K562 (cell line): ENCODE measurements at regions not wholly inside any gene's neighbourhood (a gene's known extent, or its start where the extent isn't known, plus 50 kb on each side); places are given as distances from the start of the nearest gene placed in this dataset.

Experiments used
- ATAC-seq: fragments of 200-7000 bp; cut with Tn5 transposase; 3 replicates; pipeline ENCODE4 v1.9.1; 2020; ENCODE audit warnings: moderate library complexity
- BruUV-seq: library from RNA; stranded (reverse); fragments of 400-500 nt; replicated peaks from 2 replicates; lab custom pipeline; 2021; lab: Mats Ljungman, UMichigan
- CTCF ChIA-PET: fragments of 300-600 bp; formaldehyde crosslinking; extraction: SDS; loops from one replicate; lab custom pipeline; 2021; ENCODE audit warnings: low intra/inter-chr PET ratio; lab: Yijun Ruan, JAX
- POLR2A ChIA-PET: fragments of 300-600, 350-650 bp; sonication (Branson Sonifier 250); formaldehyde crosslinking; extraction: SDS; loops from one replicate; lab custom pipeline; 2021; ENCODE audit warnings: antibody characterized with exemption, inconsistent platforms; lab: Yijun Ruan, JAX
- DNase-seq, 4 experiments: peaks; one replicate each; pipeline versions ENCODE4 v3.0.0 to v3.0.0-alpha.2; 2011 to 2018; ENCODE audit warnings: low spot score in 3 of 4, mixed read lengths in 3 of 4; ENCODE audit errors: extremely low read depth in 1 of 4
- FAIRE-seq: peaks from 2 replicates; lab custom pipeline; 2011; peaks lifted over from hg19 to GRCh38; lab: Jason Lieb, UNC
- H2AFZ ChIP-seq: 2 replicates; pipeline ENCODE4 v1.6.0; 2011; ENCODE audit warnings: low read depth, low read length, control low read depth, inconsistent platforms
- H3K27ac ChIP-seq: fragments of 200-600 bp; 3 replicates; pipeline ENCODE4 v1.8.0; 2011; ENCODE audit warnings: low read depth, mild to moderate bottlenecking, control low read depth, inconsistent platforms, low read length, moderate library complexity, mixed read lengths; ENCODE audit errors: extremely low read depth
- H3K27me3 ChIP-seq, 2 experiments: fragments of 300-600 bp in 1 of 2; 2 replicates in 1 of 2; 3 replicates in 1 of 2; pipeline versions ENCODE4 v1.6.0 to v1.8.0; 2011; ENCODE audit warnings: inconsistent platforms in 2 of 2, low read length in 2 of 2, mild to moderate bottlenecking in 1 of 2, mixed read lengths in 1 of 2, moderate library complexity in 1 of 2; ENCODE audit not compliant: control insufficient read depth in 2 of 2, insufficient read depth in 2 of 2
- H3K36me3 ChIP-seq: fragments of 300-600 bp; 3 replicates; pipeline ENCODE4 v1.8.0; 2011; ENCODE audit warnings: mild to moderate bottlenecking, low read length, inconsistent platforms; ENCODE audit not compliant: control insufficient read depth, insufficient read depth
- H3K4me1 ChIP-seq, 2 experiments: fragments of 200-600 bp in 1 of 2; replicated peaks in 1 of 2; 2 replicates in 1 of 2; 3 replicates in 1 of 2; pipeline versions ENCODE4 v1.5.1 to v1.8.0; 2011; ENCODE audit warnings: inconsistent platforms in 2 of 2, low read length in 2 of 2, mild to moderate bottlenecking in 1 of 2, mixed read lengths in 1 of 2, moderate library complexity in 1 of 2; ENCODE audit not compliant: control insufficient read depth in 2 of 2, insufficient read depth in 2 of 2
- H3K4me2 ChIP-seq: 2 replicates; pipeline ENCODE4 v1.6.1; 2011; ENCODE audit warnings: low read length, control low read depth, inconsistent platforms, mixed read lengths; ENCODE audit not compliant: insufficient read depth
- H3K4me3 ChIP-seq: fragments of 200-600 bp; sonication (generic), shearing (Covaris generic); 2 replicates; pipeline ENCODE4 v1.5.1; 2016; ENCODE audit warnings: control low read depth, inconsistent platforms
- H3K79me2 ChIP-seq: fragments of 200-600 bp; 3 replicates; pipeline ENCODE4 v1.8.0; 2011; ENCODE audit warnings: low read length, inconsistent platforms; ENCODE audit not compliant: control insufficient read depth, insufficient read depth
- H3K9ac ChIP-seq, 2 experiments: 2 replicates each; pipeline versions ENCODE4 v1.6.0 to v1.6.1; 2011; ENCODE audit warnings: low read depth in 2 of 2, low read length in 2 of 2, control low read depth in 1 of 2, inconsistent platforms in 1 of 2, mild to moderate bottlenecking in 1 of 2, mixed read lengths in 1 of 2; ENCODE audit not compliant: insufficient read depth in 1 of 2
- H3K9me1 ChIP-seq: one replicate; pipeline ENCODE4 v1.6.0; 2011; ENCODE audit warnings: inconsistent platforms, mild to moderate bottlenecking, low read length, moderate library complexity; ENCODE audit not compliant: control insufficient read depth, insufficient read depth
- H3K9me3 ChIP-seq: replicated peaks from 2 replicates; pipeline ENCODE4 v1.5.1; 2011; ENCODE audit warnings: low read depth, low read length, inconsistent platforms; ENCODE audit not compliant: control insufficient read depth, insufficient read depth
- H4K20me1 ChIP-seq: replicated peaks from 2 replicates; pipeline ENCODE4 v1.6.1; 2011; ENCODE audit warnings: low read length, inconsistent platforms, mixed read lengths; ENCODE audit not compliant: control insufficient read depth, insufficient read depth
- CCAR2 ChIP-seq: fragments of 200-400 bp; formaldehyde crosslinking; IDR thresholded peaks from 2 replicates; pipeline ENCODE4 v1.6.1; 2017; ENCODE audit warnings: mild to moderate bottlenecking, low read depth, low read length
- GABPA ChIP-seq: fragments of 200-800 bp; sonication (Bioruptor generic); conservative IDR thresholded peaks from 2 replicates; pipeline ENCODE4 v1.6.1; 2016; ENCODE audit warnings: low read depth, missing genetic modification characterization, missing compliant biosample characterization
- HDAC3 ChIP-seq: fragments of 450-650 bp; IDR thresholded peaks from 2 replicates; pipeline ENCODE4 v1.6.1; 2018; ENCODE audit warnings: borderline replicate concordance, mild to moderate bottlenecking, moderate library complexity; ENCODE audit not compliant: partially characterized antibody
- KHSRP ChIP-seq: fragments of 450-650 bp; IDR thresholded peaks from 2 replicates; pipeline ENCODE4 v1.6.1; 2017
- KLF6 ChIP-seq: fragments of 250-450 bp; sonication (Bioruptor Pico); IDR thresholded peaks from 2 replicates; pipeline ENCODE4 v1.4.0; 2020; ENCODE audit warnings: mild to moderate bottlenecking, moderate library complexity, borderline replicate concordance
- NFATC3 ChIP-seq: fragments of 450-650 bp; IDR thresholded peaks from 2 replicates; pipeline ENCODE4 v1.6.1; 2017; ENCODE audit warnings: mild to moderate bottlenecking
- POLR2AphosphoS5 ChIP-seq: IDR thresholded peaks from 2 replicates; pipeline ENCODE4 v1.6.1; 2011; ENCODE audit warnings: mild to moderate bottlenecking, low read depth, low read length, moderate library complexity; ENCODE audit not compliant: control insufficient read depth, insufficient read depth
- TAF1 ChIP-seq: IDR thresholded peaks from 2 replicates; pipeline ENCODE4 v1.6.1; 2011; ENCODE audit warnings: mild to moderate bottlenecking, low read length, moderate library complexity; ENCODE audit not compliant: insufficient read depth, control insufficient read depth, severe bottlenecking; ENCODE audit errors: extremely low read depth
- ZNF143 ChIP-seq: sonication (generic); formaldehyde crosslinking; IDR thresholded peaks from 2 replicates; pipeline ENCODE4 v1.9.0; 2022; ENCODE audit warnings: mild to moderate bottlenecking, missing genetic modification reagents
- ZNF717 ChIP-seq: fragments of 250-450 bp; sonication (Bioruptor Pico); IDR thresholded peaks from 2 replicates; pipeline ENCODE4 v1.5.0; 2021
- ZNF830 ChIP-seq: fragments of 250-450 bp; sonication (Bioruptor Pico); IDR thresholded peaks from 2 replicates; pipeline ENCODE4 v1.5.0; 2021; ENCODE audit warnings: mild to moderate bottlenecking
- WGBS: fragments of 100-300 bp; shearing (Covaris generic); methylation state at CpG from one replicate; pipeline ENCODE4 v1.1.6; 2016; ENCODE audit warnings: low coverage, mixed read lengths; ENCODE audit not compliant: insufficient coverage; ENCODE audit errors: missing lambda C conversion rate; 5-methylcytosine and 5-hydroxymethylcytosine counted together
- in situ Hi-C: fragments of 300-500 bp; cut with MboI; formaldehyde crosslinking; loops from 4 replicates; pipeline ENCODE4 v1.15.0; 2018; ENCODE audit warnings: inconsistent platforms, mixed read lengths
- intact Hi-C: fragments of 100-400 bp; cut with micrococcal nuclease; formaldehyde crosslinking; loops from 2 replicates; pipeline ENCODE4 v1.14.2; 2022
- TF ChIP-seq, protein P1 (sequence below), 2 experiments: IDR thresholded peaks; 2 replicates each; pipeline ENCODE4 v1.6.1; 2012; ENCODE audit warnings: improper control_type of control experiment in 2 of 2, low read depth in 2 of 2, low read length in 2 of 2, borderline replicate concordance in 1 of 2
- TF ChIP-seq, protein P2 (sequence below): fragments of 450-650 bp; IDR thresholded peaks from 2 replicates; pipeline ENCODE4 v1.6.1; 2017; ENCODE audit warnings: antibody characterized with exemption, mild to moderate bottlenecking
- TF ChIP-seq, protein P3 (sequence below): IDR thresholded peaks from 2 replicates; pipeline ENCODE4 v1.6.1; 2012; ENCODE audit warnings: low read depth, low read length, improper control_type of control experiment, borderline replicate concordance
- TF ChIP-seq, protein P4 (sequence below): IDR thresholded peaks from 2 replicates; pipeline ENCODE4 v1.6.1; 2011; ENCODE audit not compliant: insufficient read length; ENCODE audit errors: extremely low read depth

DNA sequence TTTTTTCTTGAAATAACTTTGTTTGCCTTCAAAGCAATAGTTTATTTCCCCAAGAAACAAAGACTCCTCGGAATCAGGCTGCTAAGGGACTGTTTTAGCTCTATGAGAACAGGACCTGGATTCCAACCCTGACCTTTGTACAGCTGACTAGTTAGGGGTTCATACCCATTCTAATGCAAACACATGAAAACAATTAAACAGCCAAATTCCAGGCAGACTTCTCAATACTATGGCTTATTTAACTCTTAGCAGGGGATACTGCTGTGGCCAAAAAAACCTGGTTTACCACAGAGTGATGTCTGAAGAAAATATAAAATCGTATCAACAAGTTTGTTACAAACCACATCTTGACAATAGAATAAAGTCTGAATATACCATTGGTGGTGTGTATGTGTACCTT, 129.6 kb upstream of the INTU start:
- Histone ChIP-seq H3K79me2 (no peaks in the 10 kb centered on the region), H3K36me3 (no peaks in the 10 kb centered on the region), H3K4me2 (no peak overlapping the region), H2AFZ (no peak overlapping the region), H3K9me3 (no peaks in the 10 kb centered on the region), H4K20me1 (no peaks in the 10 kb centered on the region), H3K4me1 (peaks cover 0 to 8% of the 10 kb centered on the region in 2 experiments; a peak in 3 of 5 replicates), H3K4me3 (no peak overlapping the region), H3K27me3 (no peaks in the 10 kb centered on the region), H3K27ac (no peak overlapping the region), H3K9ac (no peak overlapping the region), H3K9me1 (no peaks in the 10 kb centered on the region)
- DNase-seq, result no peak
- BruUV-seq, result no TSS peak
- ChIA-PET CTCF (no interaction called here), POLR2A (no interaction called here)
- 32% methylated on average over 2 of the region's 2 CpGs for WGBS
- intact Hi-C loops, result no loop called here
- in situ Hi-C loops, result no loop called here
- no peak for FAIRE-seq
- no peak for ATAC-seq
- TF ChIP-seq ZNF717 (no peak), KHSRP (no peak), ZNF830 (CRISPR knock-in tag) (no peak), KLF6 (CRISPR knock-in tag) (no peak), NFATC3 (no peak), HDAC3 (no peak), CCAR2 (no peak), TAF1 (no peak), GABPA (tag) (no peak), POLR2AphosphoS5 (no peak), ZNF143 (CRISPR knock-in tag) (no peak)
- TF ChIP-seq, protein P1, sequence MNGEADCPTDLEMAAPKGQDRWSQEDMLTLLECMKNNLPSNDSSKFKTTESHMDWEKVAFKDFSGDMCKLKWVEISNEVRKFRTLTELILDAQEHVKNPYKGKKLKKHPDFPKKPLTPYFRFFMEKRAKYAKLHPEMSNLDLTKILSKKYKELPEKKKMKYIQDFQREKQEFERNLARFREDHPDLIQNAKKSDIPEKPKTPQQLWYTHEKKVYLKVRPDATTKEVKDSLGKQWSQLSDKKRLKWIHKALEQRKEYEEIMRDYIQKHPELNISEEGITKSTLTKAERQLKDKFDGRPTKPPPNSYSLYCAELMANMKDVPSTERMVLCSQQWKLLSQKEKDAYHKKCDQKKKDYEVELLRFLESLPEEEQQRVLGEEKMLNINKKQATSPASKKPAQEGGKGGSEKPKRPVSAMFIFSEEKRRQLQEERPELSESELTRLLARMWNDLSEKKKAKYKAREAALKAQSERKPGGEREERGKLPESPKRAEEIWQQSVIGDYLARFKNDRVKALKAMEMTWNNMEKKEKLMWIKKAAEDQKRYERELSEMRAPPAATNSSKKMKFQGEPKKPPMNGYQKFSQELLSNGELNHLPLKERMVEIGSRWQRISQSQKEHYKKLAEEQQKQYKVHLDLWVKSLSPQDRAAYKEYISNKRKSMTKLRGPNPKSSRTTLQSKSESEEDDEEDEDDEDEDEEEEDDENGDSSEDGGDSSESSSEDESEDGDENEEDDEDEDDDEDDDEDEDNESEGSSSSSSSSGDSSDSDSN (IDR thresholded peaks at IDR 0.05; ENCODE audit: borderline replicate concordance in 1 of 2, low read depth in 2 of 2, low read length in 2 of 2), result no peak
- TF ChIP-seq, protein P2, sequence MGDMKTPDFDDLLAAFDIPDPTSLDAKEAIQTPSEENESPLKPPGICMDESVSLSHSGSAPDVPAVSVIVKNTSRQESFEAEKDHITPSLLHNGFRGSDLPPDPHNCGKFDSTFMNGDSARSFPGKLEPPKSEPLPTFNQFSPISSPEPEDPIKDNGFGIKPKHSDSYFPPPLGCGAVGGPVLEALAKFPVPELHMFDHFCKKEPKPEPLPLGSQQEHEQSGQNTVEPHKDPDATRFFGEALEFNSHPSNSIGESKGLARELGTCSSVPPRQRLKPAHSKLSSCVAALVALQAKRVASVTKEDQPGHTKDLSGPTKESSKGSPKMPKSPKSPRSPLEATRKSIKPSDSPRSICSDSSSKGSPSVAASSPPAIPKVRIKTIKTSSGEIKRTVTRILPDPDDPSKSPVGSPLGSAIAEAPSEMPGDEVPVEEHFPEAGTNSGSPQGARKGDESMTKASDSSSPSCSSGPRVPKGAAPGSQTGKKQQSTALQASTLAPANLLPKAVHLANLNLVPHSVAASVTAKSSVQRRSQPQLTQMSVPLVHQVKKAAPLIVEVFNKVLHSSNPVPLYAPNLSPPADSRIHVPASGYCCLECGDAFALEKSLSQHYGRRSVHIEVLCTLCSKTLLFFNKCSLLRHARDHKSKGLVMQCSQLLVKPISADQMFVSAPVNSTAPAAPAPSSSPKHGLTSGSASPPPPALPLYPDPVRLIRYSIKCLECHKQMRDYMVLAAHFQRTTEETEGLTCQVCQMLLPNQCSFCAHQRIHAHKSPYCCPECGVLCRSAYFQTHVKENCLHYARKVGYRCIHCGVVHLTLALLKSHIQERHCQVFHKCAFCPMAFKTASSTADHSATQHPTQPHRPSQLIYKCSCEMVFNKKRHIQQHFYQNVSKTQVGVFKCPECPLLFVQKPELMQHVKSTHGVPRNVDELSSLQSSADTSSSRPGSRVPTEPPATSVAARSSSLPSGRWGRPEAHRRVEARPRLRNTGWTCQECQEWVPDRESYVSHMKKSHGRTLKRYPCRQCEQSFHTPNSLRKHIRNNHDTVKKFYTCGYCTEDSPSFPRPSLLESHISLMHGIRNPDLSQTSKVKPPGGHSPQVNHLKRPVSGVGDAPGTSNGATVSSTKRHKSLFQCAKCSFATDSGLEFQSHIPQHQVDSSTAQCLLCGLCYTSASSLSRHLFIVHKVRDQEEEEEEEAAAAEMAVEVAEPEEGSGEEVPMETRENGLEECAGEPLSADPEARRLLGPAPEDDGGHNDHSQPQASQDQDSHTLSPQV, result no peak
- TF ChIP-seq, protein P3, sequence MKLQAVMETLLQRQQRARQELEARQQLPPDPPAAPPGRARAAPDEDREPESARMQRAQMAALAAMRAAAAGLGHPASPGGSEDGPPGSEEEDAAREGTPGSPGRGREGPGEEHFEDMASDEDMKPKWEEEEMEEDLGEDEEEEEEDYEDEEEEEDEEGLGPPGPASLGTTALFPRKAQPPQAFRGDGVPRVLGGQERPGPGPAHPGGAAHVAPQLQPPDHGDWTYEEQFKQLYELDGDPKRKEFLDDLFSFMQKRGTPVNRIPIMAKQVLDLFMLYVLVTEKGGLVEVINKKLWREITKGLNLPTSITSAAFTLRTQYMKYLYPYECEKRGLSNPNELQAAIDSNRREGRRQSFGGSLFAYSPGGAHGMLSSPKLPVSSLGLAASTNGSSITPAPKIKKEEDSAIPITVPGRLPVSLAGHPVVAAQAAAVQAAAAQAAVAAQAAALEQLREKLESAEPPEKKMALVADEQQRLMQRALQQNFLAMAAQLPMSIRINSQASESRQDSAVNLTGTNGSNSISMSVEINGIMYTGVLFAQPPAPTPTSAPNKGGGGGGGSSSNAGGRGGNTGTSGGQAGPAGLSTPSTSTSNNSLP, result no peak
- TF ChIP-seq, protein P4, sequence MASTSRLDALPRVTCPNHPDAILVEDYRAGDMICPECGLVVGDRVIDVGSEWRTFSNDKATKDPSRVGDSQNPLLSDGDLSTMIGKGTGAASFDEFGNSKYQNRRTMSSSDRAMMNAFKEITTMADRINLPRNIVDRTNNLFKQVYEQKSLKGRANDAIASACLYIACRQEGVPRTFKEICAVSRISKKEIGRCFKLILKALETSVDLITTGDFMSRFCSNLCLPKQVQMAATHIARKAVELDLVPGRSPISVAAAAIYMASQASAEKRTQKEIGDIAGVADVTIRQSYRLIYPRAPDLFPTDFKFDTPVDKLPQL, result no peak
